ENCODE measurements at regions not wholly inside any gene's neighbourhood (a gene's known extent, or its start where the extent isn't known, plus 50 kb on each side); places are given as distances from the start of the nearest gene placed in this dataset.
"Not testable (repeated sequence)": the region's sequence is repeated elsewhere in the genome, so short reads cannot be mapped to it uniquely, and the experiment has no call there.

DNA sequence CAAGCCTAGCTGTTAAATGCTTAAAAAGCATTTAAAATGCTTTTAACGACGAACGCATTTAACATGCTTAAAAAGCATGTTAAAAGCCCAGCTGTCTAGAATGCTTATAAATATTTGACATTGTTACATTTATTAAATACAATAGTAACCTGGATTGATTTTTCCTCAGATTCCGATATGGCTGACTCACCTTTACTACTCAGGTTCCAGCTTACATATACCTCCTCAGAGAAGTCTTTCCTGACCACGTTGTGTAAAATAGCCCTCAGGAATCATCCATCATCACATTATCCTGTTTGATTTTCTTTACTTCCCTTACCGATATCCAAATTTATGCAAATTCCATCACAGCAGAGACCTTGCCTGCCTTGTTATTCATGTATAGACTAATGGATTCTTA is 51.4 kb downstream of the SLC41A2 start:
- H3K4me3 ChIP-seq (ENCODE audit: low read depth, low read length) = no peak overlapping the region
- TF ChIP-seq, protein P1, sequence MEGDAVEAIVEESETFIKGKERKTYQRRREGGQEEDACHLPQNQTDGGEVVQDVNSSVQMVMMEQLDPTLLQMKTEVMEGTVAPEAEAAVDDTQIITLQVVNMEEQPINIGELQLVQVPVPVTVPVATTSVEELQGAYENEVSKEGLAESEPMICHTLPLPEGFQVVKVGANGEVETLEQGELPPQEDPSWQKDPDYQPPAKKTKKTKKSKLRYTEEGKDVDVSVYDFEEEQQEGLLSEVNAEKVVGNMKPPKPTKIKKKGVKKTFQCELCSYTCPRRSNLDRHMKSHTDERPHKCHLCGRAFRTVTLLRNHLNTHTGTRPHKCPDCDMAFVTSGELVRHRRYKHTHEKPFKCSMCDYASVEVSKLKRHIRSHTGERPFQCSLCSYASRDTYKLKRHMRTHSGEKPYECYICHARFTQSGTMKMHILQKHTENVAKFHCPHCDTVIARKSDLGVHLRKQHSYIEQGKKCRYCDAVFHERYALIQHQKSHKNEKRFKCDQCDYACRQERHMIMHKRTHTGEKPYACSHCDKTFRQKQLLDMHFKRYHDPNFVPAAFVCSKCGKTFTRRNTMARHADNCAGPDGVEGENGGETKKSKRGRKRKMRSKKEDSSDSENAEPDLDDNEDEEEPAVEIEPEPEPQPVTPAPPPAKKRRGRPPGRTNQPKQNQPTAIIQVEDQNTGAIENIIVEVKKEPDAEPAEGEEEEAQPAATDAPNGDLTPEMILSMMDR (IDR thresholded peaks at IDR 0.05; ENCODE audit: low read depth, low read length) = no peak
- no peak for DNase-seq (ENCODE audit: low read depth, low spot score)
- in situ Hi-C loops (cut with HindIII; ENCODE audit: low sequenced_read_pairs) = no loop called here

DNA sequence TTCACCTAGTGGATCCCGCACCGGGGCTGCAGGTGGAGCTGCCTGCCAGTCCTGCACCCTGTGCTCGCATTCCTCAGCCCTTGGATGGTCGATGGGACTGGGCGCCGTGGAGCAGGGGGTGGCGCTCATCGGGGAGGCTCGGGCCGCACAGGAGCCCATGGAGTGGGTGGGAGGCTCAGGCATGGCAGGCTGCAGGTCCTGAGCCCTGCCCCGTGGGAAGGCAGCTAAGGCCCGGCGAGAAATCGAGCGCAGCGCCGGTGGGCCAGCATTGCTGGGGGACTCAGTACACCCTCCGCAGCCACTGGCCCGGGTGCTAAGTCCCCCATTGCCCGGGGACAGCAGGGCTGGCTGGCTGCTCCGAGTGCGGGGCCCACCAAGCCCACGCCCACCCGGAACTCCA is 52.6 kb downstream of the SLC41A2 start:
- H3K4me3 ChIP-seq (ENCODE audit: low read depth, low read length); DNase-seq (ENCODE audit: low read depth, low spot score); in situ Hi-C loops (cut with HindIII; ENCODE audit: low sequenced_read_pairs): not testable (repeated sequence)

DNA sequence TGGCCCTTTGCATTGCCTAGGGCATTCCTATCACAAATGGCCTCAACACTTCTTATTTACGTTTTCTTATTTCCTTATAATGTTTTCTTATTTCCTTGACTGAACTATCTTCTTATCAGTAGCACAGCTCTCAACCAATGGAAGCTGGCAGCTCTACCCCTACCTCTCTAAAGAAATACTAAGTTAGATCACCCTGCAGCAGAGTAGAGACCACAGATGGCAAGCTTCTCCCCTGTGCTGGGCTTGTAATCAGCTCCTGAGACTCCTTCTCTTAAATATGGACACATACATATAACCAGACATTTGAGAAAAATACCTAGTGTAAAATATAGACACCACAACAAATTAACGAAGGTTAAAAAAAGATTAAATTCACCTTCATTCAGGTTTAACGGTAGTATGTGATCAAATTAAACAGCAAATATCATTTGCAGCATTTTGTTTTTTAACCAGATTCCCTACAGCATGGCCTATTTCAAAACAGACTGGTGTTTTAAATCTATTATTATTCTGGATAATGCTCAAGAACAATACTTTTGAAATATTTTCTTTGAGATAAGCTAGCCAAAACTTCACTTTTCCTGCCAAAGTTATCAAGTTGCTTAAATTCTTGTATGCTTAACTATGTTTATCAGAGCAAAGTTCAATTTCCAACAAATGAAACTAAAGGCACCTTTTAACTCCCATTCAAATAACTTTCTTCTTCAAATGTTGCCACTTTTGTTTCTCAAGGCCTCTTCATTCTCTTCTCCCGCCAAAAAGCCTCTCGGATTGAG is 54.3 kb downstream of the SLC41A2 start:
- H3K4me3 ChIP-seq (ENCODE audit: low read depth, low read length) = no peak overlapping the region
- peak; percentile 45 for DNase-seq (ENCODE audit: low read depth, low spot score)
- in situ Hi-C loops (cut with HindIII; ENCODE audit: low sequenced_read_pairs) = no loop called here
- TF ChIP-seq, protein P1 (IDR thresholded peaks at IDR 0.05; ENCODE audit: low read depth, low read length) = no peak

DNA sequence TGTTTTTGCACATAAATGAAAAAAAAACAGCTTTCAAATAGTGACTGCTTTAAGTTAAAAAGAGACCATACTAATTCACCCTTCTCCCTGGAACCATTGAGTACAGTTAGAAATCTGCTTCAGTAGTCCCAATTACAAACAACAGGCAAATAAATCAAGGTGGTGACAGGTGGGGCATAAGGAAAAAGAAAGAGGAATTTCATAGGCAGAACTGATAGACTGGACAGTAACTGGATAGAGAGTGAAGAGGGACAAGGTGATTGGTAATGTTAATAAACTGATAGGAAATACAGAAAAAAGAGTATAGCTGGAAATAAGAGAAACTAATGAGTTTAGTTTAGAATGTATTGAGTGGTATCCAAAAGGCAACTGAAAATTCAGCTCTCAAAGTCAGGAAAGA is 56.0 kb downstream of the SLC41A2 start:
- in situ Hi-C loops (cut with HindIII; ENCODE audit: low sequenced_read_pairs) = no loop called here
- no peak for DNase-seq (ENCODE audit: low read depth, low spot score)
- TF ChIP-seq, protein P1 (IDR thresholded peaks at IDR 0.05; ENCODE audit: low read depth, low read length) = no peak
- H3K4me3 ChIP-seq (ENCODE audit: low read depth, low read length) = no peak overlapping the region

DNA sequence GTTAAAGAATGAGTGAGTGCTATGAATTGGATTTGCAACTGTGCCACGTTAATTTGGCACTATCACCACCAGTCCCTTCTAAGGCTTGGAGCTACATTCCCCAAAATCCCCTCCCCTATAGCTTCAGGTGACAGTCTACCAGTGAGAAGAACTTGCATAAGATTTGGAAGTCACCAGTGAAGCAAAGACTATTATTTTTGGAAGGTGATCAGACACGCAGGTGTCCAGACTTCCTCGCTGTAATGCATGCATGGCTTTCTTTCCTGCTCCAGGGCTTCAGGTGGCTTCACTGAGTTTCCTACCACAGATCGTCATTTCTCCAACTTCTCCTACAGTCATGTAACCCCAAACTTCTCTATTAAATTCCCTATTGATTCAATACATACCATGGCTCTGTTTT is 61.4 kb downstream of the SLC41A2 start:
- TF ChIP-seq, protein P1 (IDR thresholded peaks at IDR 0.05; ENCODE audit: low read depth, low read length) = no peak
- H3K4me3 ChIP-seq (ENCODE audit: low read depth, low read length) = no peak overlapping the region
- in situ Hi-C loops (cut with HindIII; ENCODE audit: low sequenced_read_pairs) = no loop called here
- DNase-seq (ENCODE audit: low read depth, low spot score) = no peak

DNA sequence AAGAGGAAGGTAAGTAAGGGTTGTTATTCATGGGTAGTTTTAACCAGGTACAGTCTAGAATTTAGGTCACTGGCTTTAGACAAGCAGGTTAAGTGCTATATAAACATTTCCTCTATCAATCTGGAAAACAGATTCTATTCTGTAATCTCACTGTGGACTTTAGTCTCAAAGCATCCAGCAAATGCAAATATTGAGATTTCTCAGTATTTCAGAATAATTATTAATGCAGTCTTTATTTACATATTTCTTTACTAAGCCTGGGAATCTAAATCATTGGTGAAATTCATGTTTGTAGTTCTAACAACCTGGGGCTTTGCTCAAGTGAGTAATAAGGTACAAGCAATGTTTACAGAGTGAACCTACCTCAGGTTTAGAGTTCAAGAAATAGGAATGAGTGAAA is 61.9 kb downstream of the SLC41A2 start:
- TF ChIP-seq, protein P1 (IDR thresholded peaks at IDR 0.05; ENCODE audit: low read depth, low read length) = no peak
- in situ Hi-C loops (cut with HindIII; ENCODE audit: low sequenced_read_pairs) = no loop called here
- DNase-seq (ENCODE audit: low read depth, low spot score) = no peak
- no peak overlapping the region for H3K4me3 ChIP-seq (ENCODE audit: low read depth, low read length)

DNA sequence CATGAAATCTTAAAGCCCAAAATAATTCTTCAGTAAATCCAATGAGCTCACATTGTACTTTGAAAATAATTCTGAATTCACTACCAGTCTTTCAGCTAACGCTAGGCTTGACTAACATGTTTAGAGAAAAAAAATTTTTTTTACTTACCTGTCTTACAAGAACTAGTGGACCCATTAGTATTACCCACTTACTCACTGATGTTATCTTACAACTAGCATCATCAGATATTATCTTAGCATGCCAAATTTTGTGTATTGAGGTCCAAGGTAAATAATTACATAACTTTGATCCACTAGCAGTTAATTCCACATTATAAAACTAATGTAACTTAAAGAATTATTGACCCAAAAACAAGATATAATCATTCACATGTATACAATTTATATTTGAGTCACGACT is 62.7 kb downstream of the SLC41A2 start:
- no peak for DNase-seq (ENCODE audit: low read depth, low spot score)
- in situ Hi-C loops (cut with HindIII; ENCODE audit: low sequenced_read_pairs) = no loop called here
- TF ChIP-seq, protein P1 (IDR thresholded peaks at IDR 0.05; ENCODE audit: low read depth, low read length) = no peak
- H3K4me3 ChIP-seq (ENCODE audit: low read depth, low read length) = no peak overlapping the region
